Upper lobe of left lung (tissue), 4 donors: ENCODE measurements at regions not wholly inside any gene's neighbourhood (a gene's known extent, or its start where the extent isn't known, plus 50 kb on each side); places are given as distances from the start of the nearest gene placed in this dataset.

Source experiments
- EP300 ChIP-seq, 4 donors: sonication (generic); formaldehyde crosslinking; IDR thresholded peaks; one replicate each; pipeline ENCODE4 v1.5.1; 2017; ENCODE audit warnings: antibody characterized with exemption in 4 of 4, control low read depth in 2 of 4
- POLR2A ChIP-seq, 4 donors: fragments of 450-650 bp; IDR thresholded peaks; one replicate each; pipeline ENCODE4 v1.5.1; 2016 to 2017; ENCODE audit warnings: antibody characterized with exemption in 4 of 4, mild to moderate bottlenecking in 2 of 4
- POLR2AphosphoS5 ChIP-seq, 2 donors: sonication (generic); formaldehyde crosslinking; IDR thresholded peaks; one replicate each; pipeline ENCODE4 v1.5.1; 2017; ENCODE audit warnings: antibody characterized with exemption in 2 of 2
- TF ChIP-seq, protein P1 (sequence below), 6 experiments: fragments of 450-650 bp in 4 of 6; fragments of 200-600 bp in 2 of 6; sonication (generic) in 2 of 6; IDR thresholded peaks; one replicate each; pipeline ENCODE4 v1.5.1; 2016 to 2019; ENCODE audit warnings: antibody characterized with exemption in 6 of 6

DNA sequence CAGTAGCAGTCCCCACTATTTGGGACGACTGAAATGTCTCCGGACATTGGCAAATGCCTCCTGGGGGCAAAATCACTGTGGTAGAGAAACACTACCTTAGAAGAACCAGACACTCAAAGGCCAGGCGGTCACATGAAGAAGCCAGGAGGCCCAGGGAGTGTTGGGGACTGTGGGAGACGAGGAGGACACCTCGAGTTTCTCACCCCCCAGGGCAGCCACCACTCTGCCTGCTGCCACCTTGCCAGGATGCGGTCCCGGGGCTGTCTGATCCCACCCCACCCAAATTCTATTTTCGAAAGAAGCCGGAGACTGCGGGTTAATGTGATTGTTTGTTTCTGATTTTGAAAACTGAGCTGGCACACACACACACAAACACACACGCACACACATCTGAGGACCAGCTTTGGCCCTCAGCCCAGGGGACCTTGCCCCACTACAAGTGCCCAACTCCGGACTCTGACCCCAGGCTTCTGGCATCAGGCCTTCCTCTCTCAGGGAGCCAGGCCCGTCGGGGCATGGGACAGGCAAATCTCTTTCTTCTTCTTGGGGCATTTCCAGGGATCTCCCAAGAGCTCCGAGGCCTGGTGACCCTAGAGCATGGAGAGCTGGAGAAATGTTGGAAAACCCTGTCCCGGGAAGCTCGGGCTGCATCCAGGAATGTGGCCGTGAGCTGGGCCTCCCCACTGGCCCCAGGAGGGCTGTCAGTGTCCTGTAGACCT lies 187.5 kb upstream of the PMEPA1 start:
- TF ChIP-seq, protein P1, sequence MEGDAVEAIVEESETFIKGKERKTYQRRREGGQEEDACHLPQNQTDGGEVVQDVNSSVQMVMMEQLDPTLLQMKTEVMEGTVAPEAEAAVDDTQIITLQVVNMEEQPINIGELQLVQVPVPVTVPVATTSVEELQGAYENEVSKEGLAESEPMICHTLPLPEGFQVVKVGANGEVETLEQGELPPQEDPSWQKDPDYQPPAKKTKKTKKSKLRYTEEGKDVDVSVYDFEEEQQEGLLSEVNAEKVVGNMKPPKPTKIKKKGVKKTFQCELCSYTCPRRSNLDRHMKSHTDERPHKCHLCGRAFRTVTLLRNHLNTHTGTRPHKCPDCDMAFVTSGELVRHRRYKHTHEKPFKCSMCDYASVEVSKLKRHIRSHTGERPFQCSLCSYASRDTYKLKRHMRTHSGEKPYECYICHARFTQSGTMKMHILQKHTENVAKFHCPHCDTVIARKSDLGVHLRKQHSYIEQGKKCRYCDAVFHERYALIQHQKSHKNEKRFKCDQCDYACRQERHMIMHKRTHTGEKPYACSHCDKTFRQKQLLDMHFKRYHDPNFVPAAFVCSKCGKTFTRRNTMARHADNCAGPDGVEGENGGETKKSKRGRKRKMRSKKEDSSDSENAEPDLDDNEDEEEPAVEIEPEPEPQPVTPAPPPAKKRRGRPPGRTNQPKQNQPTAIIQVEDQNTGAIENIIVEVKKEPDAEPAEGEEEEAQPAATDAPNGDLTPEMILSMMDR (IDR thresholded peaks at IDR 0.05), result no peak
- TF ChIP-seq POLR2A (IDR thresholded peaks at IDR 0.05) (no peak), EP300 (IDR thresholded peaks at IDR 0.05) (no peak), POLR2AphosphoS5 (IDR thresholded peaks at IDR 0.05) (no peak)
